ENCODE measurements at regions not wholly inside any gene's neighbourhood (a gene's known extent, or its start where the extent isn't known, plus 50 kb on each side); places are given as distances from the start of the nearest gene placed in this dataset.

- Histone ChIP-seq H3K27me3 (ENCODE audit: control insufficient read depth, insufficient read depth, low read length) (no peaks in the 10 kb centered on the region), H3K4me3 (ENCODE audit: low read length) (no peak overlapping the region), H3K4me1 (ENCODE audit: control insufficient read depth, insufficient read depth, low read length) (no peaks in the 10 kb centered on the region), H3K27ac (ENCODE audit: low read length) (no peak overlapping the region), H3K36me3 (ENCODE audit: control insufficient read depth, insufficient read depth, low read length) (no peaks in the 10 kb centered on the region), H3K9me3 (ENCODE audit: control insufficient read depth, insufficient read depth, low read length) (no peaks in the 10 kb centered on the region)
- DNase-seq (ENCODE audit: low read depth, low spot score): no peak
- no CpG with 5 or more reads among the region's 3 CpGs for WGBS (ENCODE audit: insufficient coverage, insufficient read length)
Measured at GRCh38 chr5:8644377-8644776, 775.4 kb downstream of the MTRR start.

- Histone ChIP-seq H3K27ac (ENCODE audit: low read length) (no peak overlapping the region), H3K27me3 (ENCODE audit: control insufficient read depth, insufficient read depth, low read length) (no peaks in the 10 kb centered on the region), H3K4me3 (ENCODE audit: low read length) (no peak overlapping the region), H3K9me3 (ENCODE audit: control insufficient read depth, insufficient read depth, low read length) (no peaks in the 10 kb centered on the region), H3K36me3 (ENCODE audit: control insufficient read depth, insufficient read depth, low read length) (no peaks in the 10 kb centered on the region), H3K4me1 (ENCODE audit: control insufficient read depth, insufficient read depth, low read length) (no peaks in the 10 kb centered on the region)
- no peak for DNase-seq (ENCODE audit: low read depth, low spot score)
Measured at GRCh38 chr5:8647111-8647510, 778.2 kb downstream of the MTRR start.

GRCh38 chr5:8650186-8650585, 781.2 kb downstream of the MTRR start:
- no peak for DNase-seq (ENCODE audit: low read depth, low spot score)
- Histone ChIP-seq H3K4me3 (ENCODE audit: low read length) (no peak overlapping the region), H3K9me3 (ENCODE audit: control insufficient read depth, insufficient read depth, low read length) (no peaks in the 10 kb centered on the region), H3K27me3 (ENCODE audit: control insufficient read depth, insufficient read depth, low read length) (no peaks in the 10 kb centered on the region), H3K36me3 (ENCODE audit: control insufficient read depth, insufficient read depth, low read length) (no peaks in the 10 kb centered on the region), H3K4me1 (ENCODE audit: control insufficient read depth, insufficient read depth, low read length) (no peaks in the 10 kb centered on the region), H3K27ac (ENCODE audit: low read length) (no peak overlapping the region)
- WGBS (ENCODE audit: insufficient coverage, insufficient read length): no CpG with 5 or more reads among the region's 6 CpGs

DNA sequence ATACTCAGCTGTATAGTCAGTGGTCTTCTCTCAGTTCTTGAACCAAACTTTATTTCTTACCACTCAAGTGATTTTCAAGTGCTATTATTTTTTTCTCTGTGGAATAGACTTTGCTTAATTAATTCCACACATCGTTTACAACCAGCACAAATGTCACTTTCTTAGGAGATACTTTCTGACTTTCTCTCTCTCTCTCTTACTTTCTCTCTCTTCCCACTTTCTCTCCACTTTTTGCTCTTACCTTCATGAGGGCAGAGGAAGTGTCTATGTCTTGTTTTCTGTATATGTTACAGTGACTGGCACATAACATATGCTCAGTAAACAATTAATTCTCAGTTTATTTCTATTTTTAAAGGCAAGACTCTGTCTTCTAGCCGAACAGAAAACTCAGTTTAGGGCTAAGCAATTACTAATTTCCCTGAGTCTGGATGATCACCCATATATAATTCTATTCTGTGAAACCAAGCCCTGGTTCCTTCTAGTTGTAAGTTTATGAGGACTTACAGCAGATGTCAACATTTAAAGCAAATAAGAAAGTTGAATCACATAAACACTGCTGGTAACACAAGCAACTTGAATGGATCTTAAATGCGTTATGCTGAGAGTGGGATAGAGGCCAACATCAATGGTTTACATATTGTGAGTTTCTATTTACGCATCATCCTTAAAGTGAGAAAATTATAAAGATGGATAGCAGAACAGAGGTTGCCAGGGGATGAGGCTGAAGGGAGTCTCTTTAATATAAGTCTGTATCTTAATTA, 791.4 kb downstream of the MTRR start:
- no peak for DNase-seq (ENCODE audit: low read depth, low spot score)
- H3K27ac ChIP-seq (ENCODE audit: low read length): no peak overlapping the region
- WGBS (ENCODE audit: insufficient coverage, insufficient read length): no CpG with 5 or more reads among the region's 4 CpGs
- no peaks in the 10 kb centered on the region for H3K4me1 ChIP-seq (ENCODE audit: control insufficient read depth, insufficient read depth, low read length)
- H3K27me3 ChIP-seq (ENCODE audit: control insufficient read depth, insufficient read depth, low read length): no peaks in the 10 kb centered on the region
- no peak overlapping the region for H3K4me3 ChIP-seq (ENCODE audit: low read length)
- no peaks in the 10 kb centered on the region for H3K36me3 ChIP-seq (ENCODE audit: control insufficient read depth, insufficient read depth, low read length)
- no peaks in the 10 kb centered on the region for H3K9me3 ChIP-seq (ENCODE audit: control insufficient read depth, insufficient read depth, low read length)

DNA sequence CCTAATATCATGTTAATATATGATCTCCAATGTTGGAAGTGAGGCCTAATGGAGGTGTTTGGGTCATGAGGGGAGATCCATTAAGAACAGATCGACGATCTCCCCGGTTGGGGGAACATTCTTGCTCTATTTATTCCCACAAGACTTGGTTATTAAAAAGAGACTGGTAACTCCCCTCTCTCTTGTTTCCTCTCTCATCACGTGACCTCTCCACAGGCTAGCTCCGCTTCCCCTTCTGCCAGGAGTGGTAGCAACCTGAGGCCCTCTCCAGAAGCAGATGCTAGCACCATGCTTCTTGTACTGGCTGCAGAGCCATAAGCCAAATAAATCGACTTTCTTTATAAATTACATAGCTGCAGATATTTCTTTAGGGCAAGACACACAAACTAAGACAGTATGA, 794.4 kb downstream of the MTRR start:
- Histone ChIP-seq H3K9me3 (ENCODE audit: control insufficient read depth, insufficient read depth, low read length) (no peaks in the 10 kb centered on the region), H3K27ac (ENCODE audit: low read length) (no peak overlapping the region), H3K4me3 (ENCODE audit: low read length) (no peak overlapping the region), H3K27me3 (ENCODE audit: control insufficient read depth, insufficient read depth, low read length) (no peaks in the 10 kb centered on the region), H3K36me3 (ENCODE audit: control insufficient read depth, insufficient read depth, low read length) (no peaks in the 10 kb centered on the region), H3K4me1 (ENCODE audit: control insufficient read depth, insufficient read depth, low read length) (no peaks in the 10 kb centered on the region)
- DNase-seq (ENCODE audit: low read depth, low spot score): no peak
- no CpG with 5 or more reads among the region's 6 CpGs for WGBS (ENCODE audit: insufficient coverage, insufficient read length)

DNA sequence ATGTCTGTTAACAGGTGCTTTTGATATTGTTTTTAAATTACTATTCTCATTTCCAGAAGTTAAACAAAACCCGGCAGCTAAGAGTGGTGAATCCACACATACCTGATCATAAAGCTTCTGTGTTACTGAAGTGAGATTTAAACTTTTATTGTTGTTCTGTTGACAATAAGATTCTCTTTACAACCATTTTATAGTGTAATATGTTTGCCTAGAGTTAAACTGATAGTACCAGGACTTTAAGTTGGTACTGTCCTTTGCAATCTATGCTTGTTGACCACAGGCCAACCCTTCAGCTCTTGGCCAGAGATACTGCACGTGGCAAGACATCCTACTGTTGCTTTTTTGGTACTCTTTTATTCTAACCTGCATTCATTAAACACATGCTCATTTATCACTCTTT, 806.2 kb downstream of the MTRR start:
- no peak for DNase-seq (ENCODE audit: low read depth, low spot score)
- Histone ChIP-seq H3K4me1 (ENCODE audit: control insufficient read depth, insufficient read depth, low read length) (no peaks in the 10 kb centered on the region), H3K36me3 (ENCODE audit: control insufficient read depth, insufficient read depth, low read length) (no peaks in the 10 kb centered on the region), H3K9me3 (ENCODE audit: control insufficient read depth, insufficient read depth, low read length) (no peaks in the 10 kb centered on the region), H3K27me3 (ENCODE audit: control insufficient read depth, insufficient read depth, low read length) (no peaks in the 10 kb centered on the region), H3K27ac (ENCODE audit: low read length) (no peak overlapping the region), H3K4me3 (ENCODE audit: low read length) (no peak overlapping the region)
- WGBS (ENCODE audit: insufficient coverage, insufficient read length): no CpG with 5 or more reads among the region's 2 CpGs

DNA sequence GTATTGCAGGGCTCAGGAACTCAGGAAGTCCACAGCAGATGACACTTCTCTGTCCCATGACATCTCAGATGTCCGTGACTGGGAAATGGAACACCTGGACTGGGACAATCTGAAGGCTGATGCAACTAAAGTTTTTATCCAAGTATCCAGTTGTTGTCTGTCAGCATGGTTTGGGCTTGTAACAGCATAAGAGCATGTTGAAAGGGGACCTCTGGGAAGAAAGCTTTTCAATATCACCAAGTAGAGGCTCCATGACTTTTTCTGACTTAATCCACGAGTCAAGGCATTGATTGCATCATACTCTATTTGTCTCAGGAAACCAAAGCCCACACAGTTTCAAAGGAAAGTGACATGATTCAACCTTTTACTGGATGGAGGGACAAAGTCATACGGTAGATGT, 807.7 kb downstream of the MTRR start:
- Histone ChIP-seq H3K27me3 (ENCODE audit: control insufficient read depth, insufficient read depth, low read length) (no peaks in the 10 kb centered on the region), H3K27ac (ENCODE audit: low read length) (no peak overlapping the region), H3K4me1 (ENCODE audit: control insufficient read depth, insufficient read depth, low read length) (no peaks in the 10 kb centered on the region), H3K9me3 (ENCODE audit: control insufficient read depth, insufficient read depth, low read length) (no peaks in the 10 kb centered on the region), H3K4me3 (ENCODE audit: low read length) (no peak overlapping the region), H3K36me3 (ENCODE audit: control insufficient read depth, insufficient read depth, low read length) (no peaks in the 10 kb centered on the region)
- DNase-seq (ENCODE audit: low read depth, low spot score): no peak
- WGBS (ENCODE audit: insufficient coverage, insufficient read length): no CpG with 5 or more reads among the region's 3 CpGs

DNA sequence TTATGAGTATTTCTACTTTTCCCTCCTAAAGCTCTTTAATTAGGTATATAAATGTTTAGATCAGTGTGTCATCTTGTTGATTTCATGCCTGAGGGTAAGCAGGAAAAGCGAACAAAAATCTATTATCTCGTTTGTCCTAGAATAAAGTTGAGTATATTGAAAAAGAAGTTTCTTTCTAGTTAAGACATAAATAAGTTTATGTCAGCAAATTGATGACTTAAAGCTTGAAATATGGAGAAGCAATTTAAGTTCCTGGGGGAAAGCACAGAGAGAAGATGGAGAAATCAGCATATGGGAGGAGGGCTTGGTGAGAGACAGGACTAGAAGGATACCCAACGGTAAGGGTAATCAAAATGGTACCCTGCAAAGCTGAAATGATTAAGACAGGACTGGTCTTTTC, 813.4 kb downstream of the MTRR start:
- H3K27ac ChIP-seq (ENCODE audit: low read length): no peak overlapping the region
- H3K9me3 ChIP-seq (ENCODE audit: control insufficient read depth, insufficient read depth, low read length): no peaks in the 10 kb centered on the region
- no peaks in the 10 kb centered on the region for H3K4me1 ChIP-seq (ENCODE audit: control insufficient read depth, insufficient read depth, low read length)
- no CpG with 5 or more reads among the region's 3 CpGs for WGBS (ENCODE audit: insufficient coverage, insufficient read length)
- no peaks in the 10 kb centered on the region for H3K36me3 ChIP-seq (ENCODE audit: control insufficient read depth, insufficient read depth, low read length)
- H3K4me3 ChIP-seq (ENCODE audit: low read length): no peak overlapping the region
- H3K27me3 ChIP-seq (ENCODE audit: control insufficient read depth, insufficient read depth, low read length): no peaks in the 10 kb centered on the region
- DNase-seq (ENCODE audit: low read depth, low spot score): no peak

DNA sequence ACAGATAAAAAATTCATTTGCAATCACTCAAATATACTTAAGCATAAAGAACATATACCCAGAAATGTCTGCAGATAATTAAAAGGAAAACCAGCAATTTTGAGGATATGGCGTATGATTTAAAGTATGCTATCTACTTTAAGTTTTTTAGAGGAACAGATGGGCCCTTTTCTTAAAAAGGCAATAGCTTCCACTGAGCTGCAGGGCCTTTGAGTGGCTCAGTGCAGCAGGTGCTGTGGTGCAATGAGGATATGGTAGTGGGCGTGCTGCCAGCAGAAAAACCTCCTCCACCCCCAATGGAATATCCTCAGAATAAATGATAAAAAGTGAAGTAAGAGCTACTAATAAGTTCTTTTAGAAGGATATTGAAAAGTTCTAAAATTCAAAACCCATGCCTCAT, 814.5 kb downstream of the MTRR start:
- Histone ChIP-seq H3K27ac (ENCODE audit: low read length) (no peak overlapping the region), H3K4me1 (ENCODE audit: control insufficient read depth, insufficient read depth, low read length) (peaks cover 2% of the 10 kb centered on the region; the same call in 1 of the 2 replicates), H3K9me3 (ENCODE audit: control insufficient read depth, insufficient read depth, low read length) (no peaks in the 10 kb centered on the region), H3K27me3 (ENCODE audit: control insufficient read depth, insufficient read depth, low read length) (no peaks in the 10 kb centered on the region), H3K4me3 (ENCODE audit: low read length) (no peak overlapping the region), H3K36me3 (ENCODE audit: control insufficient read depth, insufficient read depth, low read length) (no peaks in the 10 kb centered on the region)
- DNase-seq (ENCODE audit: low read depth, low spot score): no peak
- WGBS (ENCODE audit: insufficient coverage, insufficient read length): no CpG with 5 or more reads among the region's 2 CpGs

DNA sequence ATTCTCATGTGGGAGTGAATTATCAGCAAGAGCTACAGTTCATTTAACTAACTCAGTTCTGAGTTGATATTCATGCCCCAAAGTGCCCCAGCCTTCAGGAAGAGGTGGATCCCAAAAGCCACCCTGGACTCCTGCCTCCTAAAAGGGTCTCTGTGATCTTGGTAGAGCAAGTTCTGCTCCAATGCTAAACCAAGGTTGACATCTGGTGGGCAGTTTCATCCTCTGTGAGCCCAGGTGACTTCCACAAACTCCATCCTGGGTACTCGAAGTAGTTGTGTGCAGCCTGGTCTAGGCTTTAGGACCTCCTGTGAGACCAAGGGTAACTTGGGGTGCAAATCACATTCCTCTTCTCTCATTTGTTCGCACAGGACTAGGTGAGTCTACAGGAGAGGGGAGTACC, 816.8 kb downstream of the MTRR start:
- H3K4me3 ChIP-seq (ENCODE audit: low read length): no peak overlapping the region
- H3K36me3 ChIP-seq (ENCODE audit: control insufficient read depth, insufficient read depth, low read length): no peaks in the 10 kb centered on the region

GRCh38 chr5:8686707-8687106, 817.8 kb downstream of the MTRR start:
- no CpG with 5 or more reads among the region's 2 CpGs for WGBS (ENCODE audit: insufficient coverage, insufficient read length)
- H3K36me3 ChIP-seq (ENCODE audit: control insufficient read depth, insufficient read depth, low read length): no peaks in the 10 kb centered on the region

More for the DNA sequence above, 816.8 kb downstream of the MTRR start:
- Histone ChIP-seq H3K9me3 (ENCODE audit: control insufficient read depth, insufficient read depth, low read length) (no peaks in the 10 kb centered on the region), H3K4me1 (ENCODE audit: control insufficient read depth, insufficient read depth, low read length) (peaks cover 4% of the 10 kb centered on the region), H3K27me3 (ENCODE audit: control insufficient read depth, insufficient read depth, low read length) (no peaks in the 10 kb centered on the region), H3K27ac (ENCODE audit: low read length) (no peak overlapping the region)
- peak; percentile 4 for DNase-seq (ENCODE audit: low read depth, low spot score)
- WGBS (ENCODE audit: insufficient coverage, insufficient read length): no CpG with 5 or more reads among the region's 2 CpGs

More at GRCh38 chr5:8686707-8687106, 817.8 kb downstream of the MTRR start:
- Histone ChIP-seq H3K4me3 (ENCODE audit: low read length) (no peak overlapping the region), H3K9me3 (ENCODE audit: control insufficient read depth, insufficient read depth, low read length) (no peaks in the 10 kb centered on the region), H3K27ac (ENCODE audit: low read length) (no peak overlapping the region), H3K27me3 (ENCODE audit: control insufficient read depth, insufficient read depth, low read length) (no peaks in the 10 kb centered on the region), H3K4me1 (ENCODE audit: control insufficient read depth, insufficient read depth, low read length) (peaks cover 4% of the 10 kb centered on the region)
- DNase-seq (ENCODE audit: low read depth, low spot score): no peak

Measured in iPS DF 6.9 (cell line).